GM12878 (cell line): ENCODE measurements at regions not wholly inside any gene's neighbourhood (a gene's known extent, or its start where the extent isn't known, plus 50 kb on each side); places are given as distances from the start of the nearest gene placed in this dataset.

ENCODE experiments used
- ATAC-seq: fragments of 200-7000 bp; cut with Tn5 transposase; 3 replicates; pipeline ENCODE4 v1.9.1; 2020; ENCODE audit warnings: mild to moderate bottlenecking, moderate library complexity
- BruUV-seq: library from RNA; stranded (reverse); fragments of 400-500 nt; replicated peaks from 2 replicates; lab custom pipeline; 2021; lab: Mats Ljungman, UMichigan
- CTCF ChIA-PET: fragments of 300-600 bp; sonication (Branson Sonifier 250); formaldehyde crosslinking; extraction: SDS; loops from one replicate; lab custom pipeline; 2021; ENCODE audit warnings: inconsistent platforms; lab: Yijun Ruan, JAX
- POLR2A ChIA-PET: fragments of 350-600 bp; formaldehyde crosslinking; extraction: SDS; loops from one replicate; lab custom pipeline; 2021; ENCODE audit warnings: inconsistent platforms; lab: Charles Lee
- RAD21 ChIA-PET: fragments of 300-600 bp; sonication (Branson Sonifier 250); formaldehyde crosslinking; loops from one replicate; lab custom pipeline; 2023; ENCODE audit warnings: antibody characterized with exemption; ENCODE audit not compliant: unreplicated experiment; lab: Charles Lee
- SMC1A ChIA-PET: fragments of 300-600 bp; sonication (Branson Sonifier 250); formaldehyde crosslinking; loops from one replicate; lab custom pipeline; 2023; ENCODE audit not compliant: unreplicated experiment, uncharacterized antibody; lab: Charles Lee
- DNase-seq: peaks from one replicate; pipeline ENCODE4 v3.0.0-alpha.2; 2011; ENCODE audit warnings: low read depth, low spot score
- FAIRE-seq: peaks from 3 replicates; lab custom pipeline; 2011; peaks lifted over from hg19 to GRCh38; lab: Jason Lieb, UNC
- H2AFZ ChIP-seq: 2 replicates; pipeline ENCODE4 v1.6.0; 2011; ENCODE audit warnings: low read depth, low read length, control low read depth; ENCODE audit not compliant: control insufficient read depth
- H3K27ac ChIP-seq: 2 replicates; pipeline ENCODE4 v1.5.1; 2011; ENCODE audit warnings: control low read depth; ENCODE audit not compliant: control insufficient read depth, insufficient read depth
- H3K27me3 ChIP-seq, 2 experiments: replicated peaks in 1 of 2; 2 replicates each; pipeline versions ENCODE4 v1.6.0 to v1.6.1; 2011; ENCODE audit warnings: low read length in 1 of 2; ENCODE audit not compliant: control insufficient read depth in 2 of 2, insufficient read depth in 2 of 2
- H3K36me3 ChIP-seq, 2 experiments: 2 replicates each; pipeline ENCODE4 v1.5.1; 2011; ENCODE audit warnings: low read length in 1 of 2; ENCODE audit not compliant: control insufficient read depth in 2 of 2, insufficient read depth in 2 of 2
- H3K4me1 ChIP-seq: 2 replicates; pipeline ENCODE4 v1.6.1; 2011; ENCODE audit warnings: mild to moderate bottlenecking, low read length, moderate library complexity, mixed read lengths; ENCODE audit not compliant: control insufficient read depth, insufficient read depth
- H3K4me2 ChIP-seq: 2 replicates; pipeline ENCODE4 v1.6.0; 2011; ENCODE audit warnings: control low read depth; ENCODE audit not compliant: control insufficient read depth, insufficient read depth
- H3K4me3 ChIP-seq: fragments of 200-600 bp; sonication (generic); 2 replicates; pipeline ENCODE4 v1.5.1; 2016
- H3K79me2 ChIP-seq: 2 replicates; pipeline ENCODE4 v1.6.0; 2011; ENCODE audit warnings: low read length; ENCODE audit not compliant: control insufficient read depth, insufficient read depth
- H3K9ac ChIP-seq: 2 replicates; pipeline ENCODE4 v1.8.0; 2011; ENCODE audit warnings: low read length, control low read depth, mixed read lengths; ENCODE audit not compliant: control insufficient read depth, insufficient read depth
- H3K9me3 ChIP-seq: replicated peaks from 3 replicates; pipeline ENCODE4 v1.5.1; 2011; ENCODE audit warnings: mild to moderate bottlenecking, low read length; ENCODE audit not compliant: control insufficient read depth, insufficient read depth
- H4K20me1 ChIP-seq: 2 replicates; pipeline ENCODE4 v1.6.0; 2011; ENCODE audit not compliant: control insufficient read depth, insufficient read depth
- CBX5 ChIP-seq: sonication (generic); IDR thresholded peaks from 2 replicates; pipeline ENCODE4 v1.6.1; 2016; ENCODE audit warnings: low read depth, moderate library complexity, mild to moderate bottlenecking, inconsistent platforms
- EED ChIP-seq: sonication (generic); IDR thresholded peaks from 2 replicates; pipeline ENCODE4 v1.6.1; 2016; ENCODE audit warnings: antibody characterized with exemption, low read depth
- ESRRA ChIP-seq: IDR thresholded peaks from 2 replicates; pipeline ENCODE4 v1.6.1; 2012; ENCODE audit warnings: mild to moderate bottlenecking, low read length, improper control_type of control experiment
- HDAC2 ChIP-seq: fragments of 200-600 bp; sonication (generic); IDR thresholded peaks from 2 replicates; pipeline ENCODE4 v1.6.1; 2017
- POU2F2 ChIP-seq: IDR thresholded peaks from 3 replicates; pipeline ENCODE4 v1.6.1; 2011; ENCODE audit warnings: low read depth, mild to moderate bottlenecking, low read length, borderline replicate concordance
- RUNX3 ChIP-seq: IDR thresholded peaks from 2 replicates; pipeline ENCODE4 v1.6.1; 2012; ENCODE audit warnings: low read length, inconsistent platforms
- TARDBP ChIP-seq: IDR thresholded peaks from 2 replicates; pipeline ENCODE4 v1.6.1; 2016; ENCODE audit warnings: borderline replicate concordance
- ZBED1 ChIP-seq: IDR thresholded peaks from 2 replicates; pipeline ENCODE4 v1.6.1; 2016; ENCODE audit warnings: borderline replicate concordance
- ZNF622 ChIP-seq: fragments of 450-650 bp; IDR thresholded peaks from 2 replicates; pipeline ENCODE4 v1.6.1; 2017; ENCODE audit warnings: mild to moderate bottlenecking, inconsistent platforms
- in situ Hi-C: fragments of 300-500 bp; cut with MboI; formaldehyde crosslinking; loops from 9 replicates; pipeline ENCODE4 v1.14.3; 2018; ENCODE audit warnings: mixed read lengths
- intact Hi-C: fragments of 100-400 bp; cut with micrococcal nuclease; formaldehyde crosslinking; loops from one replicate; pipeline ENCODE4 v1.14.2; 2022; ENCODE audit not compliant: unreplicated experiment
- TF ChIP-seq, protein P1 (sequence below): fragments of 150-350 bp; IDR thresholded peaks from 2 replicates; pipeline ENCODE4 v1.6.1; 2016; ENCODE audit warnings: low read depth, low read length

DNA sequence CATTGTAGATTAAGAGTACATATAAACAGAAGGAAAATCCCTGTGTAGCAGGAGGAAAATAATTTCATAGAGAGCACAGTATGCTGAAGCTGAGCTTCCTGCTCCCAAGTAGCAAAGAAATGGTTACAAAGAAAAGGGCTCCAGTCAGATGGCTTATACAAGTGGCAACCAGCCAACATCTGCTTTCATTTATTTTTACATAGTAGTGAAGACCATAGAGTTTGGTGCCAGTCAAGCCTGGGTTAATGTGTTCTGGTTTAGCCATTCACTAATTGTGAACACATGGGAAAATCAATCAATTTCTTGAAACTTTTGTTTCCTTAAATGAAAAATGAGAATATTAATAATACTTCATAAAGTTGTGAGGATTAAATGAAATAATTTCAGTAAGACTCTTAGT lies 111.3 kb upstream of the ELOVL6 start:
- TF ChIP-seq RUNX3 (no peak), CBX5 (no peak), EED (no peak), POU2F2 (no peak), HDAC2 (no peak), ESRRA (no peak), ZBED1 (no peak), ZNF622 (no peak), TARDBP (no peak)
- TF ChIP-seq, protein P1, sequence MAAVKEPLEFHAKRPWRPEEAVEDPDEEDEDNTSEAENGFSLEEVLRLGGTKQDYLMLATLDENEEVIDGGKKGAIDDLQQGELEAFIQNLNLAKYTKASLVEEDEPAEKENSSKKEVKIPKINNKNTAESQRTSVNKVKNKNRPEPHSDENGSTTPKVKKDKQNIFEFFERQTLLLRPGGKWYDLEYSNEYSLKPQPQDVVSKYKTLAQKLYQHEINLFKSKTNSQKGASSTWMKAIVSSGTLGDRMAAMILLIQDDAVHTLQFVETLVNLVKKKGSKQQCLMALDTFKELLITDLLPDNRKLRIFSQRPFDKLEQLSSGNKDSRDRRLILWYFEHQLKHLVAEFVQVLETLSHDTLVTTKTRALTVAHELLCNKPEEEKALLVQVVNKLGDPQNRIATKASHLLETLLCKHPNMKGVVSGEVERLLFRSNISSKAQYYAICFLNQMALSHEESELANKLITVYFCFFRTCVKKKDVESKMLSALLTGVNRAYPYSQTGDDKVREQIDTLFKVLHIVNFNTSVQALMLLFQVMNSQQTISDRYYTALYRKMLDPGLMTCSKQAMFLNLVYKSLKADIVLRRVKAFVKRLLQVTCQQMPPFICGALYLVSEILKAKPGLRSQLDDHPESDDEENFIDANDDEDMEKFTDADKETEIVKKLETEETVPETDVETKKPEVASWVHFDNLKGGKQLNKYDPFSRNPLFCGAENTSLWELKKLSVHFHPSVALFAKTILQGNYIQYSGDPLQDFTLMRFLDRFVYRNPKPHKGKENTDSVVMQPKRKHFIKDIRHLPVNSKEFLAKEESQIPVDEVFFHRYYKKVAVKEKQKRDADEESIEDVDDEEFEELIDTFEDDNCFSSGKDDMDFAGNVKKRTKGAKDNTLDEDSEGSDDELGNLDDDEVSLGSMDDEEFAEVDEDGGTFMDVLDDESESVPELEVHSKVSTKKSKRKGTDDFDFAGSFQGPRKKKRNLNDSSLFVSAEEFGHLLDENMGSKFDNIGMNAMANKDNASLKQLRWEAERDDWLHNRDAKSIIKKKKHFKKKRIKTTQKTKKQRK = no peak
- Histone ChIP-seq H3K4me2 (no peak overlapping the region), H3K4me3 (no peak overlapping the region), H3K79me2 (no peaks in the 10 kb centered on the region), H3K9me3 (no peaks in the 10 kb centered on the region), H3K9ac (no peak overlapping the region), H3K27ac (no peak overlapping the region), H4K20me1 (no peaks in the 10 kb centered on the region), H3K27me3 (no peaks in the 10 kb centered on the region), H3K36me3 (no peaks in the 10 kb centered on the region), H3K4me1 (no peaks in the 10 kb centered on the region), H2AFZ (no peak overlapping the region)
- SMC1A ChIA-PET = interaction anchor here (0.6 to 4.3 kb wide), 6 partner anchors 10 to 303 kb away, joined by 3 to 16 read pairs (median 6); no protein-coding TSS in a partner anchor
- RAD21 ChIA-PET = interaction anchor here (0.8 to 1.9 kb wide), 5 partner anchors 23 to 202 kb away, joined by 3 to 8 read pairs (median 4); no protein-coding TSS in a partner anchor
- DNase-seq (no peak), ATAC-seq (no peak), FAIRE-seq (no peak)
- intact Hi-C loops = no loop called here
- BruUV-seq = no TSS peak
- in situ Hi-C loops = loop anchor here (10.0 kb wide), 1 partner anchor 305 kb away; no protein-coding TSS in a partner anchor
- CTCF ChIA-PET = interaction anchor here (1.4 to 4.0 kb wide), 6 partner anchors 11 to 311 kb away, joined by 3 to 16 read pairs (median 5); no protein-coding TSS in a partner anchor
- POLR2A ChIA-PET = no interaction called here
